Endothelial cell of umbilical vein (primary cell): ENCODE measurements at regions not wholly inside any gene's neighbourhood (a gene's known extent, or its start where the extent isn't known, plus 50 kb on each side); places are given as distances from the start of the nearest gene placed in this dataset.

Experiments used
- BruUV-seq: library from RNA; stranded (reverse); fragments of 400-500 nt; replicated peaks from 2 replicates; lab custom pipeline; 2021; lab: Mats Ljungman, UMichigan
- CTCF ChIA-PET: fragments of 300-600, 350-600 bp; sonication (Branson Sonifier 250); formaldehyde crosslinking; loops from one replicate; lab custom pipeline; 2021; ENCODE audit warnings: antibody characterized with exemption, inconsistent platforms; lab: Charles Lee
- POLR2A ChIA-PET: fragments of 300-600, 350-600 bp; sonication (Branson Sonifier 250); formaldehyde crosslinking; loops from one replicate; lab custom pipeline; 2021; ENCODE audit warnings: antibody characterized with exemption, inconsistent platforms; lab: Charles Lee
- DNase-seq: peaks from one replicate; pipeline ENCODE4 v3.0.0-alpha.2; 2011; ENCODE audit warnings: low read depth, low spot score
- FAIRE-seq: peaks from 2 replicates; lab custom pipeline; 2011; peaks lifted over from hg19 to GRCh38; lab: Jason Lieb, UNC
- H2AFZ ChIP-seq: 2 replicates; pipeline ENCODE4 v1.6.0; 2012; ENCODE audit warnings: low read depth, low read length, control low read depth, inconsistent platforms
- H3K27ac ChIP-seq: 2 replicates; pipeline ENCODE4 v1.5.1; 2011; ENCODE audit warnings: low read depth, mild to moderate bottlenecking, control low read depth, low read length, moderate library complexity; ENCODE audit not compliant: insufficient read depth
- H3K27me3 ChIP-seq, 2 experiments: 2 replicates each; pipeline versions ENCODE4 v1.6.0 to v1.6.1; 2011; ENCODE audit warnings: low read length in 2 of 2, mixed read lengths in 1 of 2; ENCODE audit not compliant: control insufficient read depth in 2 of 2, insufficient read depth in 2 of 2
- H3K36me3 ChIP-seq, 2 experiments: 2 replicates in 1 of 2; 3 replicates in 1 of 2; pipeline ENCODE4 v1.5.1; 2011; ENCODE audit warnings: low read length in 2 of 2, mild to moderate bottlenecking in 1 of 2, moderate library complexity in 1 of 2; ENCODE audit not compliant: control insufficient read depth in 2 of 2, insufficient read depth in 2 of 2; ENCODE audit errors: extremely low read depth in 1 of 2
- H3K4me1 ChIP-seq: 3 replicates; pipeline ENCODE4 v1.5.1; 2011; ENCODE audit warnings: mild to moderate bottlenecking, low read length; ENCODE audit not compliant: control insufficient read depth, insufficient read depth; ENCODE audit errors: extremely low read depth
- H3K4me2 ChIP-seq: 2 replicates; pipeline ENCODE4 v1.6.1; 2011; ENCODE audit warnings: low read length, control low read depth, mixed read lengths; ENCODE audit not compliant: insufficient read depth
- H3K4me3 ChIP-seq, 3 experiments: fragments of 200-600 bp in 1 of 3; sonication (generic), shearing (Covaris generic) in 1 of 3; replicated peaks in 1 of 3; 2 replicates each; pipeline ENCODE4 v1.5.1; 2011 to 2016; ENCODE audit warnings: control low read depth in 3 of 3, low read length in 3 of 3, mild to moderate bottlenecking in 2 of 3, inconsistent platforms in 1 of 3, low read depth in 1 of 3, moderate library complexity in 1 of 3; ENCODE audit not compliant: insufficient read depth in 1 of 3
- H3K79me2 ChIP-seq: 2 replicates; pipeline ENCODE4 v1.6.0; 2012; ENCODE audit warnings: low read length, inconsistent platforms; ENCODE audit not compliant: control insufficient read depth, insufficient read depth
- H3K9ac ChIP-seq: replicated peaks from 2 replicates; pipeline ENCODE3; 2011; ENCODE audit warnings: low read length, control low read depth; ENCODE audit not compliant: insufficient read depth; ENCODE audit errors: extremely low read depth
- H3K9me1 ChIP-seq: replicated peaks from 3 replicates; pipeline ENCODE4 v1.6.0; 2011; ENCODE audit warnings: mild to moderate bottlenecking, low read length; ENCODE audit not compliant: control insufficient read depth, insufficient read depth; ENCODE audit errors: extremely low read depth
- H3K9me3 ChIP-seq: replicated peaks from 2 replicates; pipeline ENCODE4 v1.5.1; 2012; ENCODE audit warnings: low read length, inconsistent platforms; ENCODE audit not compliant: control insufficient read depth, insufficient read depth
- H4K20me1 ChIP-seq: replicated peaks from 2 replicates; pipeline ENCODE3; 2011; ENCODE audit warnings: mild to moderate bottlenecking, low read length; ENCODE audit not compliant: control insufficient read depth, insufficient read depth; ENCODE audit errors: extremely low read depth
- EZH2 ChIP-seq: IDR thresholded peaks from 2 replicates; pipeline ENCODE4 v1.6.1; 2012; ENCODE audit warnings: borderline replicate concordance, low read depth, mild to moderate bottlenecking, moderate library complexity, low read length, inconsistent platforms; ENCODE audit not compliant: severe bottlenecking
- FOS ChIP-seq: IDR thresholded peaks from 2 replicates; pipeline ENCODE4 v1.6.1; 2011; ENCODE audit warnings: mild to moderate bottlenecking, low read length, moderate library complexity, borderline replicate concordance; ENCODE audit not compliant: insufficient read depth
- GATA2 ChIP-seq: IDR thresholded peaks from 2 replicates; pipeline ENCODE4 v1.7.0; 2011; ENCODE audit warnings: low read depth, mild to moderate bottlenecking, moderate library complexity, mixed read lengths, low read length; ENCODE audit not compliant: insufficient read length, insufficient read depth
- JUN ChIP-seq: IDR thresholded peaks from 2 replicates; pipeline ENCODE4 v1.6.1; 2011; ENCODE audit warnings: borderline replicate concordance, low read depth; ENCODE audit not compliant: insufficient read length, insufficient read depth
- MYC ChIP-seq: IDR thresholded peaks from one replicate; pipeline ENCODE4 v1.6.1; 2011; ENCODE audit warnings: mild to moderate bottlenecking, low read depth, low read length
- POLR2A ChIP-seq: IDR thresholded peaks from 2 replicates; pipeline ENCODE4 v1.6.1; 2012; ENCODE audit warnings: low read depth, mild to moderate bottlenecking, control low read depth, low read length
- POLR2AphosphoS5 ChIP-seq: IDR thresholded peaks from 2 replicates; pipeline ENCODE4 v1.6.1; 2012; ENCODE audit warnings: low read depth, mild to moderate bottlenecking, control low read depth, low read length, moderate library complexity; ENCODE audit not compliant: insufficient read depth
- dilution Hi-C: fragments of 300-500 bp; cut with MboI; formaldehyde crosslinking; loops from one replicate; pipeline ENCODE4 v1.15.0; 2019; ENCODE audit warnings: low sequenced_read_pairs; ENCODE audit not compliant: extremely low pct_ligation_motif_present
- intact Hi-C: fragments of 100-400 bp; cut with micrococcal nuclease; formaldehyde crosslinking; loops from one replicate; pipeline ENCODE4 v1.10.0; 2022
- TF ChIP-seq, protein P1 (sequence below): IDR thresholded peaks from 2 replicates; pipeline ENCODE4 v1.6.1; 2011; ENCODE audit not compliant: insufficient read depth, insufficient read length
- TF ChIP-seq, protein P2 (sequence below), 2 donors: IDR thresholded peaks; 1 replicate in 1 of 2; 2 replicates in 1 of 2; pipeline ENCODE4 v1.5.1; 2011; ENCODE audit warnings: low read length in 2 of 2, mild to moderate bottlenecking in 2 of 2, moderate library complexity in 2 of 2, control low read depth in 1 of 2, inconsistent platforms in 1 of 2, low read depth in 1 of 2; ENCODE audit not compliant: insufficient read depth in 1 of 2; ENCODE audit errors: extremely low read depth in 1 of 2

DNA sequence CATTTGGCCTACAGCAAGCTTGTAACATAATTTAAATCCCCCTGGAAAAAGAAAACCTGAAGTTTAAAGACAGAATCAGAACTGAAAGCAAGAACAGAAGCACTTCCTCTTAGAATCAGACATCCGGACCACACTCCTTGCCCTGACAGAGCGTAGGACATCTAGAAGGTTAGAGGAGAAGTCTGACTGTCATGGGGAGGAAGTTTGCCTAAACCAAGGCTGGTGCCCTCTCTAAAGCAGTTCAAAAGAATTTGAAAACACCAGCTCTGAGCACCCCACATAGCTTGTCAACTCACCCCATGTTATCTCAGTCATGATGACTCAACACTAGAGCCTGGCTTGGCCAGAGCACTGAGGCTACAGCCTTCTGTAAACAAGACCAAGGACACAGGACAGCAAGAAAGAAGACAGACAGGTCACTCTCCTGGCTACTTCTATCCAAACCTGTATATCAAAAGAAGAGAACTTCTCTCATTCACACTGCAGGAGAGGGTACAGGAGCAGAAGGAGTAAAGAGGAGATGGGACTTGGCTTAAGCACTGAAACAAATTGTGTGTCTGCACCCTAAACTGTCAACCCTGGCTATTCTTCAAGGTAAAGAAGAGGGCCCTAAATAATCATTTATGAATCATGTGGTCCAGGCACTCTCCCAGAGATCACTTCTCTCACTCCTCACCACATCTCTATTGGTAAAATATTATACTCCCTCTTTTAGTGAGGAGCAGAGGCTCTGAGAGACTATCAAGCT lies 198.6 kb downstream of the MEMO1 start:
- H3K27me3 ChIP-seq, result no peaks in the 10 kb centered on the region
- no peak overlapping the region for H3K4me2 ChIP-seq
- TF ChIP-seq POLR2AphosphoS5, result no peak
- no peaks in the 10 kb centered on the region for H3K9me1 ChIP-seq
- H3K9ac ChIP-seq, result no peak overlapping the region
- no peak overlapping the region for H3K27ac ChIP-seq
- FAIRE-seq (no peak), DNase-seq (no peak)
- dilution Hi-C loops, result no loop called here
- no TSS peak for BruUV-seq
- H4K20me1 ChIP-seq, result no peaks in the 10 kb centered on the region
- ChIA-PET CTCF (no interaction called here), POLR2A (no interaction called here)
- H3K36me3 ChIP-seq, result no peaks in the 10 kb centered on the region
- H3K4me3 ChIP-seq, result no peak overlapping the region
- H2AFZ ChIP-seq, result no peak overlapping the region
- H3K4me1 ChIP-seq, result no peaks in the 10 kb centered on the region
- H3K79me2 ChIP-seq, result no peaks in the 10 kb centered on the region
- H3K9me3 ChIP-seq, result no peaks in the 10 kb centered on the region
- intact Hi-C loops, result no loop called here

DNA sequence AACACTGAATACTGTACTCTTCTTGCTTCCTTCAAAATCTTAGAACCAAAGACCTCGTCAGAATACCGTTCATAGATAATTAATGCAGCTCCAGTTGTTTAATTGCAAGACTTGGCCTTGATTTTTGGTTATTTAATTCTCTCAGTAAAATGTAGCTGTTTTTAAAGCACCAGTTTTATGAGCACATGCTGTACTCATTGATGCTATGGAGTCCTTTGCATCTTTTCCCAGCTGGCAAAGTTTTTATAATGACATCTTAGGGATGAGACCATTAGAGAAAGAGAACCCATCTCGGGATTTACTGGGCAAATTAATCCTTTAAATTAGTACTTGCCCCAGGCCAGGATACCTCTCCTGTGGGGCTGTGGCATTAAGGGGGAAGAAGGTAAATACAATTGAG lies 199.3 kb downstream of the MEMO1 start:
- dilution Hi-C loops, result no loop called here
- CTCF ChIA-PET, result no interaction called here
- H3K27me3 ChIP-seq, result no peaks in the 10 kb centered on the region

More for the DNA sequence above, 199.3 kb downstream of the MEMO1 start:
- Histone ChIP-seq H3K79me2 (no peaks in the 10 kb centered on the region), H2AFZ (no peak overlapping the region), H3K27ac (no peak overlapping the region), H3K4me3 (no peak overlapping the region), H4K20me1 (no peaks in the 10 kb centered on the region), H3K9me3 (no peaks in the 10 kb centered on the region), H3K4me2 (no peak overlapping the region), H3K9ac (no peak overlapping the region), H3K4me1 (no peaks in the 10 kb centered on the region), H3K36me3 (no peaks in the 10 kb centered on the region), H3K9me1 (no peaks in the 10 kb centered on the region)
- TF ChIP-seq JUN (no peak), EZH2 (no peak), GATA2 (no peak), POLR2AphosphoS5 (no peak), MYC (no peak), POLR2A (no peak), FOS (no peak)
- TF ChIP-seq, protein P1, sequence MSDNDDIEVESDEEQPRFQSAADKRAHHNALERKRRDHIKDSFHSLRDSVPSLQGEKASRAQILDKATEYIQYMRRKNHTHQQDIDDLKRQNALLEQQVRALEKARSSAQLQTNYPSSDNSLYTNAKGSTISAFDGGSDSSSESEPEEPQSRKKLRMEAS, result no peak
- TF ChIP-seq, protein P2, sequence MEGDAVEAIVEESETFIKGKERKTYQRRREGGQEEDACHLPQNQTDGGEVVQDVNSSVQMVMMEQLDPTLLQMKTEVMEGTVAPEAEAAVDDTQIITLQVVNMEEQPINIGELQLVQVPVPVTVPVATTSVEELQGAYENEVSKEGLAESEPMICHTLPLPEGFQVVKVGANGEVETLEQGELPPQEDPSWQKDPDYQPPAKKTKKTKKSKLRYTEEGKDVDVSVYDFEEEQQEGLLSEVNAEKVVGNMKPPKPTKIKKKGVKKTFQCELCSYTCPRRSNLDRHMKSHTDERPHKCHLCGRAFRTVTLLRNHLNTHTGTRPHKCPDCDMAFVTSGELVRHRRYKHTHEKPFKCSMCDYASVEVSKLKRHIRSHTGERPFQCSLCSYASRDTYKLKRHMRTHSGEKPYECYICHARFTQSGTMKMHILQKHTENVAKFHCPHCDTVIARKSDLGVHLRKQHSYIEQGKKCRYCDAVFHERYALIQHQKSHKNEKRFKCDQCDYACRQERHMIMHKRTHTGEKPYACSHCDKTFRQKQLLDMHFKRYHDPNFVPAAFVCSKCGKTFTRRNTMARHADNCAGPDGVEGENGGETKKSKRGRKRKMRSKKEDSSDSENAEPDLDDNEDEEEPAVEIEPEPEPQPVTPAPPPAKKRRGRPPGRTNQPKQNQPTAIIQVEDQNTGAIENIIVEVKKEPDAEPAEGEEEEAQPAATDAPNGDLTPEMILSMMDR (IDR thresholded peaks at IDR 0.05; ENCODE audit: extremely low read depth in 1 of 2, insufficient read depth in 1 of 2, low read depth in 1 of 2, low read length in 2 of 2), result no peak
- POLR2A ChIA-PET, result no interaction called here
- intact Hi-C loops, result no loop called here
- no TSS peak for BruUV-seq
- DNase-seq (no peak), FAIRE-seq (no peak)
